Mesenchymal stem cell (in vitro differentiated cells and primary cell): ENCODE measurements at regions not wholly inside any gene's neighbourhood (a gene's known extent, or its start where the extent isn't known, plus 50 kb on each side); places are given as distances from the start of the nearest gene placed in this dataset.

ENCODE experiments used
- DNase-seq: peaks from one replicate; pipeline ENCODE4 v3.0.0-alpha.2; 2013
- H2AFZ ChIP-seq: one replicate; pipeline ENCODE4 v1.6.1; 2013; ENCODE audit warnings: low read depth, mild to moderate bottlenecking, control low read depth, inconsistent platforms, low read length, moderate library complexity
- H2AK5ac ChIP-seq: 2 replicates; pipeline ENCODE4 v1.6.1; 2013; ENCODE audit warnings: low read length, moderate library complexity, mild to moderate bottlenecking, inconsistent platforms; ENCODE audit not compliant: severe bottlenecking
- H2BK120ac ChIP-seq: one replicate; pipeline ENCODE4 v1.6.1; 2013; ENCODE audit warnings: low read depth, mild to moderate bottlenecking, inconsistent platforms, low read length, moderate library complexity
- H2BK12ac ChIP-seq, 2 experiments: one replicate each; pipeline ENCODE4 v1.6.1; 2013; ENCODE audit warnings: inconsistent platforms in 2 of 2, low read length in 2 of 2, mild to moderate bottlenecking in 2 of 2, moderate library complexity in 2 of 2, control low read depth in 1 of 2
- H2BK15ac ChIP-seq: one replicate; pipeline ENCODE4 v1.6.1; 2013; ENCODE audit warnings: mild to moderate bottlenecking, low read depth, inconsistent platforms; ENCODE audit not compliant: poor library complexity, severe bottlenecking
- H2BK5ac ChIP-seq: 2 replicates; pipeline ENCODE4 v1.6.1; 2013; ENCODE audit warnings: low read depth, mild to moderate bottlenecking, low read length, control low read depth, inconsistent platforms; ENCODE audit not compliant: poor library complexity, severe bottlenecking
- H3K14ac ChIP-seq, 2 experiments: one replicate each; pipeline ENCODE4 v1.6.1; 2013; ENCODE audit warnings: inconsistent platforms in 2 of 2, low read length in 2 of 2, control low read depth in 1 of 2, mild to moderate bottlenecking in 1 of 2, moderate library complexity in 1 of 2
- H3K18ac ChIP-seq, 2 experiments: one replicate each; pipeline ENCODE4 v1.6.1; 2013; ENCODE audit warnings: inconsistent platforms in 2 of 2, low read length in 2 of 2, control low read depth in 1 of 2, low read depth in 1 of 2, mild to moderate bottlenecking in 1 of 2
- H3K23ac ChIP-seq, 2 experiments: one replicate each; pipeline ENCODE4 v1.6.1; 2013; ENCODE audit warnings: inconsistent platforms in 2 of 2, low read length in 2 of 2, mild to moderate bottlenecking in 2 of 2, moderate library complexity in 2 of 2, control low read depth in 1 of 2
- H3K27ac ChIP-seq: 2 replicates; pipeline ENCODE4 v1.5.1; 2013; ENCODE audit warnings: mild to moderate bottlenecking, moderate library complexity, low read length, control low read depth, inconsistent platforms; ENCODE audit not compliant: poor library complexity, severe bottlenecking
- H3K27me3 ChIP-seq, 2 experiments: 2 replicates each; pipeline versions ENCODE4 v1.6.1 to v1.7.0; 2013; ENCODE audit warnings: low read length in 2 of 2, mild to moderate bottlenecking in 2 of 2, moderate library complexity in 2 of 2, control low read depth in 1 of 2, inconsistent platforms in 1 of 2; ENCODE audit not compliant: control insufficient read depth in 1 of 2, insufficient read depth in 1 of 2
- H3K36me3 ChIP-seq, 2 experiments: 2 replicates each; pipeline versions ENCODE4 v1.6.1 to v1.7.0; 2013; ENCODE audit warnings: low read length in 2 of 2, control low read depth in 1 of 2, inconsistent platforms in 1 of 2, low read depth in 1 of 2, mild to moderate bottlenecking in 1 of 2; ENCODE audit not compliant: insufficient read depth in 2 of 2, control insufficient read depth in 1 of 2
- H3K4ac ChIP-seq, 2 experiments: one replicate each; pipeline ENCODE4 v1.6.1; 2013; ENCODE audit warnings: inconsistent platforms in 2 of 2, low read length in 2 of 2, mild to moderate bottlenecking in 2 of 2, moderate library complexity in 2 of 2, control low read depth in 1 of 2, low read depth in 1 of 2
- H3K4me1 ChIP-seq: 2 replicates; pipeline ENCODE4 v1.6.1; 2013; ENCODE audit warnings: low read depth, low read length, control low read depth; ENCODE audit not compliant: control insufficient read depth, insufficient read depth
- H3K4me2 ChIP-seq: 2 replicates; pipeline ENCODE4 v1.6.1; 2013; ENCODE audit warnings: low read length, mild to moderate bottlenecking, inconsistent platforms; ENCODE audit not compliant: poor library complexity, severe bottlenecking
- H3K4me3 ChIP-seq, 2 experiments: 2 replicates each; pipeline versions ENCODE4 v1.5.1 to v1.7.0; 2013; ENCODE audit warnings: low read length in 2 of 2, mild to moderate bottlenecking in 2 of 2, control low read depth in 1 of 2, low read depth in 1 of 2; ENCODE audit not compliant: insufficient read depth in 1 of 2
- H3K79me1 ChIP-seq: replicated peaks from 2 replicates; pipeline ENCODE4 v1.6.1; 2013; ENCODE audit warnings: mild to moderate bottlenecking, control low read depth, low read length, inconsistent platforms; ENCODE audit not compliant: poor library complexity, severe bottlenecking
- H3K9ac ChIP-seq: 2 replicates; pipeline ENCODE4 v1.7.0; 2013; ENCODE audit warnings: mild to moderate bottlenecking, low read length, moderate library complexity
- H3K9me3 ChIP-seq: 2 replicates; pipeline ENCODE4 v1.7.0; 2013; ENCODE audit warnings: mild to moderate bottlenecking, low read length; ENCODE audit not compliant: control insufficient read depth
- H4K8ac ChIP-seq: one replicate; pipeline ENCODE4 v1.6.1; 2013; ENCODE audit warnings: inconsistent platforms, mild to moderate bottlenecking, low read length, moderate library complexity
- H4K91ac ChIP-seq: one replicate; pipeline ENCODE4 v1.6.1; 2013; ENCODE audit warnings: mild to moderate bottlenecking, low read length, inconsistent platforms
- WGBS: methylation state at CpG from one replicate; pipeline ENCODE4 v1.1.7; 2013; ENCODE audit warnings: mixed read lengths; 5-methylcytosine and 5-hydroxymethylcytosine counted together

DNA sequence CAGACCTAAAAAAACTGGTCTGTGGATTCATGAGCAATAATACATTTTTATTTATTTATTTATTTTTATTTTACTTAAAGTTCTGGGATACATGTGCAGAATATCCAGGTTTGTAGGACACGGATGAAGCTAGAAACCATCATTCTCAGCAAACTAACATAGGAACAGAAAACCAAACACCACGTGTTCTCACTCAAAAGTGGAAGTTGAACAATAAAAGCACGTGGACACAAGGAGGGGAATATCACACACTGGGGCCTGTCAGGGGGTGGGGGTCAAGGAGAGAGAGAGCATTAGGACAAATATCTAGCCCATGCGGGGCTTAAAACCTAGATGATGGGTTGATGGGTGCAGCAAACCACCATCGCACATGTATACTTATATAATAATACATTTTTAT is 705.9 kb downstream of the RAB28 start:
- Histone ChIP-seq H3K36me3 (no peaks in the 10 kb centered on the region), H3K4me1 (no peaks in the 10 kb centered on the region), H3K4ac (no peak overlapping the region), H3K18ac (no peak overlapping the region), H3K79me1 (no peaks in the 10 kb centered on the region), H3K23ac (no peak overlapping the region), H2AFZ (no peak overlapping the region), H2BK120ac (no peak overlapping the region), H3K4me3 (no peak overlapping the region), H2BK5ac (no peak overlapping the region), H2BK15ac (no peak overlapping the region), H3K14ac (no peak overlapping the region), H3K4me2 (no peak overlapping the region), H3K9me3 (peaks cover 3% of the 10 kb centered on the region), H3K27ac (no peak overlapping the region), H2BK12ac (no peak overlapping the region), H4K8ac (no peak overlapping the region), H3K9ac (no peak overlapping the region), H3K27me3 (no peaks in the 10 kb centered on the region), H4K91ac (no peak overlapping the region), H2AK5ac (no peak overlapping the region)
- WGBS, result 90% methylated on average over 2 of the region's 5 CpGs
- no peak for DNase-seq

GRCh38 chr4:12770351-12770750 is 713.8 kb downstream of the RAB28 start:
- Histone ChIP-seq H3K23ac (no peak overlapping the region), H3K9me3 (peaks cover 3% of the 10 kb centered on the region), H3K27me3 (no peaks in the 10 kb centered on the region), H2BK5ac (no peak overlapping the region), H2AK5ac (no peak overlapping the region), H3K36me3 (no peaks in the 10 kb centered on the region), H3K79me1 (no peaks in the 10 kb centered on the region), H3K27ac (no peak overlapping the region), H4K91ac (no peak overlapping the region), H3K9ac (no peak overlapping the region), H3K4me1 (no peaks in the 10 kb centered on the region), H3K4ac (no peak overlapping the region), H3K18ac (no peak overlapping the region), H2BK12ac (no peak overlapping the region), H2BK15ac (no peak overlapping the region), H4K8ac (no peak overlapping the region), H2BK120ac (no peak overlapping the region), H3K4me2 (no peak overlapping the region), H2AFZ (no peak overlapping the region), H3K14ac (no peak overlapping the region), H3K4me3 (no peak overlapping the region)
- no CpG with 5 or more reads among the region's 2 CpGs for WGBS
- no peak for DNase-seq

DNA sequence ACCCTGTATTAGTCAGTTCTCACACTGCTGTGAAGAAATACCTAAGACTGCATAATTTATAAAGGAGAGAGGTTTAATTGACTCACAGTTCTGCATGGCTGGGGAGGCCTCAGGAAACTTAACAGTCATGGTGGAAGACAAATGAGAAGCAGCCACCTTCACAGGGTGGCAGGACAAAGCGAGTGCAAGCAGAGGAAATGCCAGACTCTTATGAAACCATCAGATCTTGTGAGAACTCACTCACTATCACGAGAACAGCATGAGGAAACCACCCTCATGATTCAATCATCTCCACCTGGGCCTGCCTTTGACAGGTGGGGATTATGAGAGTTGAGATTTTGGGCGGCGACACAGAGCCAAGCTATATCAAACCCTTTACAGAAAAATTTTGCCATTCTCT is 722.4 kb downstream of the RAB28 start:
- H2AFZ ChIP-seq, result no peak overlapping the region
- no peak overlapping the region for H3K23ac ChIP-seq
- H4K8ac ChIP-seq, result no peak overlapping the region
- H2BK5ac ChIP-seq, result no peak overlapping the region
- no peak overlapping the region for H2AK5ac ChIP-seq
- no peak overlapping the region for H2BK15ac ChIP-seq
- no peaks in the 10 kb centered on the region for H3K9me3 ChIP-seq
- no peaks in the 10 kb centered on the region for H3K36me3 ChIP-seq
- peak; percentile 7 for DNase-seq
- no peaks in the 10 kb centered on the region for H3K27me3 ChIP-seq
- H2BK12ac ChIP-seq, result no peak overlapping the region
- no peaks in the 10 kb centered on the region for H3K79me1 ChIP-seq
- H2BK120ac ChIP-seq, result no peak overlapping the region
- no peak overlapping the region for H3K9ac ChIP-seq
- no peak overlapping the region for H3K4ac ChIP-seq
- WGBS, result 78% methylated on average over 2 of the region's 4 CpGs
- no peaks in the 10 kb centered on the region for H3K4me1 ChIP-seq
- no peak overlapping the region for H3K27ac ChIP-seq
- no peak overlapping the region for H4K91ac ChIP-seq
- H3K18ac ChIP-seq, result no peak overlapping the region
- no peak overlapping the region for H3K4me3 ChIP-seq
- H3K14ac ChIP-seq, result no peak overlapping the region
- no peak overlapping the region for H3K4me2 ChIP-seq

- Histone ChIP-seq H2BK15ac (no peak overlapping the region), H3K4ac (no peak overlapping the region), H3K4me2 (no peak overlapping the region), H3K36me3 (no peaks in the 10 kb centered on the region), H2AK5ac (no peak overlapping the region), H3K18ac (no peak overlapping the region), H4K91ac (no peak overlapping the region), H3K4me1 (no peaks in the 10 kb centered on the region), H3K9me3 (no peaks in the 10 kb centered on the region), H3K4me3 (no peak overlapping the region), H3K79me1 (no peaks in the 10 kb centered on the region), H3K14ac (no peak overlapping the region), H3K9ac (no peak overlapping the region), H3K27ac (no peak overlapping the region), H2BK5ac (no peak overlapping the region), H3K23ac (no peak overlapping the region), H3K27me3 (no peaks in the 10 kb centered on the region), H4K8ac (no peak overlapping the region), H2BK12ac (no peak overlapping the region), H2BK120ac (no peak overlapping the region), H2AFZ (no peak overlapping the region)
- DNase-seq, result no peak
- WGBS, result 75% methylated on average over 2 of the region's 5 CpGs
Observed at GRCh38 chr4:12747154-12747553, 737.0 kb downstream of the RAB28 start.
